OCI-LY3 (cell line): ENCODE measurements at regions not wholly inside any gene's neighbourhood (a gene's known extent, or its start where the extent isn't known, plus 50 kb on each side); places are given as distances from the start of the nearest gene placed in this dataset.

ENCODE experiments used
- CTCF ChIP-seq: fragments of 200-600, 300-600 bp; sonication (generic); IDR thresholded peaks from 2 replicates; pipeline ENCODE4 v1.5.1; 2014; ENCODE audit warnings: antibody characterized with exemption, low read length, low read depth
- EZH2phosphoT487 ChIP-seq: fragments of 200-600 bp; shearing (Covaris generic); IDR thresholded peaks from 2 replicates; pipeline ENCODE4 v1.6.1; 2018; ENCODE audit warnings: antibody characterized with exemption, mixed run types, low read depth

GRCh38 chr4:66266035-66266434 lies 595.7 kb upstream of the EPHA5 start:
- TF ChIP-seq CTCF (no peak), EZH2phosphoT487 (no peak)
